Calu3 (cell line): ENCODE measurements at regions not wholly inside any gene's neighbourhood (a gene's known extent, or its start where the extent isn't known, plus 50 kb on each side); places are given as distances from the start of the nearest gene placed in this dataset.

ENCODE experiments used
- BruUV-seq: library from RNA; stranded (reverse); fragments of 400-500 nt; replicated peaks from 2 replicates; lab custom pipeline; 2021; lab: Mats Ljungman, UMichigan
- CTCF ChIA-PET: fragments of 300-600 bp; sonication (Branson Sonifier 250); formaldehyde crosslinking; loops from one replicate; lab custom pipeline; 2022; ENCODE audit warnings: antibody characterized with exemption; lab: Charles Lee
- DNase-seq: peaks from one replicate; pipeline ENCODE4 v3.0.0; 2022
- H3K27ac Mint-ChIP-seq: one replicate; pipeline ENCODE4 v1.8.0; 2022; ENCODE audit warnings: mixed read lengths; ENCODE audit not compliant: unreplicated experiment
- H3K27me3 Mint-ChIP-seq: one replicate; pipeline ENCODE4 v1.8.0; 2022; ENCODE audit warnings: mixed read lengths; ENCODE audit not compliant: unreplicated experiment
- H3K36me3 Mint-ChIP-seq: one replicate; pipeline ENCODE4 v1.8.0; 2022; ENCODE audit warnings: mild to moderate bottlenecking, moderate library complexity, mixed read lengths; ENCODE audit not compliant: insufficient read depth, unreplicated experiment
- H3K4me1 Mint-ChIP-seq: one replicate; pipeline ENCODE4 v1.8.0; 2022; ENCODE audit warnings: mild to moderate bottlenecking, low read depth, mixed read lengths; ENCODE audit not compliant: unreplicated experiment
- H3K4me3 Mint-ChIP-seq: one replicate; pipeline ENCODE4 v1.8.0; 2022; ENCODE audit warnings: mild to moderate bottlenecking, low read depth, moderate library complexity, mixed read lengths; ENCODE audit not compliant: unreplicated experiment
- H3K9me3 Mint-ChIP-seq: one replicate; pipeline ENCODE4 v1.8.0; 2022; ENCODE audit warnings: low read depth, mixed read lengths; ENCODE audit not compliant: unreplicated experiment
- intact Hi-C: fragments of 100-400 bp; cut with micrococcal nuclease; formaldehyde crosslinking; loops from one replicate; pipeline ENCODE4 v1.10.0; 2022; ENCODE audit not compliant: unreplicated experiment
- TF ChIP-seq, protein P1 (sequence below): fragments of 200-600 bp; IDR thresholded peaks from one replicate; pipeline ENCODE4 v1.8.0; 2022; ENCODE audit warnings: antibody characterized with exemption; ENCODE audit not compliant: unreplicated experiment

DNA sequence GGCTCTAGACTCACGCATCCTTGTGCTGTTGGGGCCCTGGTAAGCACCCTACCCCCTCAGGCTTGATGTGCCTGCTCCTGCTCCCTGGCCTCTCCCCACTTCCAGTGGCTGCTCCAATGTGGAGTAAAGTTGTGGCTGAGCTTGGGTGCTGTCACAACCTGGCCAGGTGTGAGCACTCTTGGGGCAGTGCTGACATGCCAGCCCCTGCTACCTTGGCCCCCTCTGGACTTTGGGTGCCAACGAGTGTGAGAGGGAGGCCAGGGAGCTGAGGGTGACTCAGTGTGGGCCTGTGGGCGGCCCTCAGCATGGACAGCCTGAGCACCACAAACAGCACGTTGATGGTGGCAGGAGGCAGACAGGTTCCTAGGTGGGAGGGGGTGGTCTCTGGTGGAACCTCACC lies 870.2 kb upstream of the C9orf72 start:
- Mint-ChIP-seq H3K4me3 (no peak overlapping the region), H3K4me1 (no peaks in the 10 kb centered on the region), H3K27me3 (no peaks in the 10 kb centered on the region), H3K9me3 (no peaks in the 10 kb centered on the region), H3K27ac (no peak overlapping the region), H3K36me3 (no peaks in the 10 kb centered on the region)
- intact Hi-C loops = no loop called here
- TF ChIP-seq, protein P1, sequence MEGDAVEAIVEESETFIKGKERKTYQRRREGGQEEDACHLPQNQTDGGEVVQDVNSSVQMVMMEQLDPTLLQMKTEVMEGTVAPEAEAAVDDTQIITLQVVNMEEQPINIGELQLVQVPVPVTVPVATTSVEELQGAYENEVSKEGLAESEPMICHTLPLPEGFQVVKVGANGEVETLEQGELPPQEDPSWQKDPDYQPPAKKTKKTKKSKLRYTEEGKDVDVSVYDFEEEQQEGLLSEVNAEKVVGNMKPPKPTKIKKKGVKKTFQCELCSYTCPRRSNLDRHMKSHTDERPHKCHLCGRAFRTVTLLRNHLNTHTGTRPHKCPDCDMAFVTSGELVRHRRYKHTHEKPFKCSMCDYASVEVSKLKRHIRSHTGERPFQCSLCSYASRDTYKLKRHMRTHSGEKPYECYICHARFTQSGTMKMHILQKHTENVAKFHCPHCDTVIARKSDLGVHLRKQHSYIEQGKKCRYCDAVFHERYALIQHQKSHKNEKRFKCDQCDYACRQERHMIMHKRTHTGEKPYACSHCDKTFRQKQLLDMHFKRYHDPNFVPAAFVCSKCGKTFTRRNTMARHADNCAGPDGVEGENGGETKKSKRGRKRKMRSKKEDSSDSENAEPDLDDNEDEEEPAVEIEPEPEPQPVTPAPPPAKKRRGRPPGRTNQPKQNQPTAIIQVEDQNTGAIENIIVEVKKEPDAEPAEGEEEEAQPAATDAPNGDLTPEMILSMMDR = no peak
- BruUV-seq = no TSS peak
- CTCF ChIA-PET = no interaction called here
- DNase-seq = no peak

DNA sequence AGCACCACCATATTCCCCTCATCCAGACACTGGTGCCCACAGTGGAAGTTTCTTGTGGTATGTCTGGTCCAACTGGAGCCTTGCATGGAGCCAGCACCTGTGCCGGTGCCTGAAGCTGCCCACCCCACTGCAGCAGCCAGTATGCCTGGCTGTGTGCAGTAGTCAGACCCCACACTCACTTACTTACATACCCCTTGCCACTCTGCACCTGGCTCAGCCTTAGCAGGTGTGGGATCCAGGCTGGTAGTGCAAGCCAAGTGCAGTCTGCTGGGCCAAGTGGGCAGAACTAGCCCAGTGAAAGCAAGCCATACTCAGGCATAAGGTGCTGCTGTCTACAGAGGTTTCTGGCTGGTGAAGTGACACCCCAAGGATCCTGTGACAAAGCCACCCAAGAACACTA lies 871.4 kb upstream of the C9orf72 start:
- CTCF ChIA-PET = no interaction called here
- TF ChIP-seq, protein P1 = no peak

DNA sequence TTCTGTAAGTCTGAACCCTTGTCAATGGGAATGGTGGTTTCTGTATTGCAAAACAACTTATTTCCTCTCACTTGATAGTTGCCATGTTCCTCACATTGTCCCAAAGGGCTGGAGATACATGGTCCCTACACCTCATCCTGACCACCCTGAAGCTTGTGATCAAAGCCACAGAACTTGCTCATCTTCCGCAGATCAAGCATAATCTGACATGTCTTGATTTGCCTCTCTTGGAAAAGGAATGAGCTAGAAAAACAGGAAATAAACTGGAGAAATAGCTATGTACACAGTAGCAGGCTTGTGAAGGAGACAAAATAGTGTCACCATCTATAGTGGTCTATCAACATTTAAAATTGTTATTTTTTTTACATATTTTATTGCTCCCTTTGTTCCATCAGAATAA lies 871.9 kb upstream of the C9orf72 start:
- Mint-ChIP-seq H3K4me3 (no peak overlapping the region), H3K9me3 (no peaks in the 10 kb centered on the region), H3K27me3 (no peaks in the 10 kb centered on the region), H3K4me1 (no peaks in the 10 kb centered on the region), H3K27ac (no peak overlapping the region), H3K36me3 (no peaks in the 10 kb centered on the region)
- CTCF ChIA-PET = no interaction called here
- intact Hi-C loops = no loop called here
- TF ChIP-seq, protein P1 = no peak
- BruUV-seq = no TSS peak
- DNase-seq = no peak

More for the DNA sequence above, 871.4 kb upstream of the C9orf72 start:
- BruUV-seq = no TSS peak
- Mint-ChIP-seq H3K27me3 (no peaks in the 10 kb centered on the region), H3K9me3 (no peaks in the 10 kb centered on the region), H3K4me1 (no peaks in the 10 kb centered on the region), H3K4me3 (no peak overlapping the region), H3K27ac (no peak overlapping the region), H3K36me3 (no peaks in the 10 kb centered on the region)
- intact Hi-C loops = no loop called here
- DNase-seq = no peak

DNA sequence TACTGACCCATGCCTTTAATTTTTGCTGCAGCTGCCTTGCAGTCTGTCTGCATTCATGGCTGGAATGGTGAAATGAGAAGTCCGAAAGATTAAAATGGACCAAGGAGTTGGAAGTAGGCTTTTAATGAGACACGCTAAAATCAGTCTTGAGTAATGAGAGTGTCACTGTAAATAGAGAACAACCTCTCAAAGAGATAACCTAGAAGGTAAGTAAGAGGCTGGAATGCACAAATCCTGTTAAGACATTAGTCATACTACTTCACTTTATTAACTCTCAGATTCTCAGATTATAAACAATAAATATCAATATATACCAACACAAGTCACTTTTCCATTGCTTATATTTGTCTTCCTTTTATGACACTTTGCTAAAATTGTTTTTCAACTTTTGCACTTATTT lies 880.6 kb upstream of the C9orf72 start:
- TF ChIP-seq, protein P1 = no peak
- Mint-ChIP-seq H3K27me3 (no peaks in the 10 kb centered on the region), H3K27ac (no peak overlapping the region), H3K4me3 (no peak overlapping the region), H3K4me1 (no peaks in the 10 kb centered on the region), H3K9me3 (no peaks in the 10 kb centered on the region), H3K36me3 (no peaks in the 10 kb centered on the region)
- no peak for DNase-seq
- CTCF ChIA-PET = no interaction called here
- intact Hi-C loops = no loop called here
- no TSS peak for BruUV-seq
